H9 (cell line): ENCODE measurements at regions not wholly inside any gene's neighbourhood (a gene's known extent, or its start where the extent isn't known, plus 50 kb on each side); places are given as distances from the start of the nearest gene placed in this dataset.

Experiments
- DNase-seq: peaks from one replicate; pipeline ENCODE4 v3.0.0-alpha.2; 2017
- H2AFZ ChIP-seq: one replicate; pipeline ENCODE4 v1.6.1; 2013; ENCODE audit warnings: mild to moderate bottlenecking, low read length, control low read depth, moderate library complexity
- H2AK5ac ChIP-seq: 2 replicates; pipeline ENCODE4 v1.6.1; 2013; ENCODE audit warnings: low read length, control low read depth, mixed read lengths; ENCODE audit not compliant: insufficient read length
- H2BK120ac ChIP-seq: one replicate; pipeline ENCODE4 v1.6.1; 2013; ENCODE audit warnings: low read depth, mild to moderate bottlenecking, low read length, control low read depth, inconsistent platforms; ENCODE audit not compliant: poor library complexity, severe bottlenecking
- H2BK12ac ChIP-seq: 2 replicates; pipeline ENCODE4 v1.6.1; 2013; ENCODE audit warnings: low read length, control low read depth, mixed read lengths, low read depth; ENCODE audit not compliant: insufficient read length
- H2BK15ac ChIP-seq: 2 replicates; pipeline ENCODE4 v1.6.1; 2013; ENCODE audit warnings: low read depth, low read length, control low read depth
- H2BK20ac ChIP-seq: one replicate; pipeline ENCODE4 v1.6.1; 2013; ENCODE audit warnings: low read depth, mild to moderate bottlenecking, low read length, control low read depth, inconsistent platforms; ENCODE audit not compliant: poor library complexity, severe bottlenecking
- H2BK5ac ChIP-seq: 2 replicates; pipeline ENCODE4 v1.6.1; 2013; ENCODE audit warnings: low read length, control low read depth, mixed read lengths; ENCODE audit not compliant: insufficient read length
- H3K14ac ChIP-seq: 2 replicates; pipeline ENCODE4 v1.6.1; 2013; ENCODE audit warnings: low read length, control low read depth; ENCODE audit not compliant: insufficient read depth
- H3K18ac ChIP-seq: 2 replicates; pipeline ENCODE4 v1.6.1; 2013; ENCODE audit warnings: low read depth, mild to moderate bottlenecking, mixed read lengths, low read length, control low read depth; ENCODE audit not compliant: insufficient read length
- H3K23ac ChIP-seq: 2 replicates; pipeline ENCODE4 v1.6.1; 2013; ENCODE audit warnings: low read length, control low read depth, mixed read lengths, low read depth; ENCODE audit not compliant: insufficient read length
- H3K23me2 ChIP-seq: 2 replicates; pipeline ENCODE4 v1.6.1; 2013; ENCODE audit warnings: low read depth, mild to moderate bottlenecking, mixed read lengths, low read length, control low read depth; ENCODE audit not compliant: insufficient read length, poor library complexity, severe bottlenecking
- H3K27ac ChIP-seq: 2 replicates; pipeline ENCODE4 v1.5.1; 2013; ENCODE audit warnings: low read length, control low read depth, mixed read lengths, low read depth; ENCODE audit not compliant: insufficient read length
- H3K27me3 ChIP-seq: 2 replicates; pipeline ENCODE4 v1.6.1; 2013; ENCODE audit warnings: low read length, control low read depth, inconsistent platforms; ENCODE audit not compliant: insufficient read depth
- H3K4ac ChIP-seq: 2 replicates; pipeline ENCODE4 v1.6.1; 2013; ENCODE audit warnings: low read depth, mild to moderate bottlenecking, control low read depth, inconsistent platforms, low read length, moderate library complexity
- H3K4me1 ChIP-seq: 2 replicates; pipeline ENCODE4 v1.6.1; 2013; ENCODE audit warnings: low read length, control low read depth, inconsistent platforms; ENCODE audit not compliant: insufficient read depth
- H3K4me2 ChIP-seq: 2 replicates; pipeline ENCODE4 v1.6.1; 2013; ENCODE audit warnings: low read length, control low read depth, mixed read lengths; ENCODE audit not compliant: insufficient read length, insufficient read depth
- H3K56ac ChIP-seq: 2 replicates; pipeline ENCODE4 v1.6.1; 2013; ENCODE audit warnings: low read depth, mild to moderate bottlenecking, mixed read lengths, low read length, control low read depth; ENCODE audit not compliant: insufficient read length
- H3K79me1 ChIP-seq: 2 replicates; pipeline ENCODE4 v1.6.1; 2013; ENCODE audit warnings: low read depth, mild to moderate bottlenecking, moderate library complexity, low read length, control low read depth, inconsistent platforms; ENCODE audit not compliant: insufficient read depth, poor library complexity, severe bottlenecking
- H3K79me2 ChIP-seq: 2 replicates; pipeline ENCODE4 v1.6.1; 2013; ENCODE audit warnings: low read length, control low read depth, inconsistent platforms; ENCODE audit not compliant: insufficient read depth
- H3K9ac ChIP-seq: 2 replicates; pipeline ENCODE4 v1.6.1; 2013; ENCODE audit warnings: low read length, control low read depth, mixed read lengths; ENCODE audit not compliant: insufficient read length; ENCODE audit errors: extremely low read depth
- H3K9me3 ChIP-seq: one replicate; pipeline ENCODE4 v1.6.1; 2013; ENCODE audit warnings: low read depth, low read length, inconsistent platforms; ENCODE audit not compliant: control insufficient read depth
- H3T11ph ChIP-seq: one replicate; pipeline ENCODE4 v1.6.1; 2013; ENCODE audit warnings: mild to moderate bottlenecking, low read length, control low read depth, inconsistent platforms
- H4K20me1 ChIP-seq: one replicate; pipeline ENCODE4 v1.6.1; 2013; ENCODE audit not compliant: control insufficient read depth, insufficient read length, insufficient read depth
- H4K5ac ChIP-seq: 2 replicates; pipeline ENCODE4 v1.6.1; 2013; ENCODE audit warnings: low read depth, mild to moderate bottlenecking, mixed read lengths, low read length, control low read depth; ENCODE audit not compliant: insufficient read length
- H4K8ac ChIP-seq: replicated peaks from 2 replicates; pipeline ENCODE4 v1.6.1; 2013; ENCODE audit warnings: low read length, control low read depth, mixed read lengths, low read depth; ENCODE audit not compliant: insufficient read length
- H4K91ac ChIP-seq: 2 replicates; pipeline ENCODE4 v1.6.1; 2013; ENCODE audit warnings: low read depth, mild to moderate bottlenecking, moderate library complexity, mixed read lengths, low read length, control low read depth; ENCODE audit not compliant: insufficient read length
- H3K27ac Mint-ChIP-seq, 3 experiments: 2 replicates in 2 of 3; 3 replicates in 1 of 3; pipeline ENCODE4 v1.8.0; 2020 to 2021; ENCODE audit warnings: mixed read lengths in 3 of 3, mild to moderate bottlenecking in 1 of 3, moderate library complexity in 1 of 3
- H3K27me3 Mint-ChIP-seq: 2 replicates; pipeline ENCODE4 v1.8.0; 2021; ENCODE audit warnings: low read depth, mild to moderate bottlenecking, moderate library complexity, mixed read lengths
- H3K36me3 Mint-ChIP-seq, 3 experiments: 2 replicates in 2 of 3; 3 replicates in 1 of 3; pipeline ENCODE4 v1.8.0; 2020 to 2021; ENCODE audit warnings: low read depth in 3 of 3, mixed read lengths in 3 of 3; ENCODE audit not compliant: insufficient read depth in 1 of 3
- H3K4me1 Mint-ChIP-seq, 2 experiments: 2 replicates each; pipeline ENCODE4 v1.8.0; 2020; ENCODE audit warnings: mixed read lengths in 2 of 2
- H3K4me3 Mint-ChIP-seq, 2 experiments: 2 replicates in 1 of 2; 3 replicates in 1 of 2; pipeline ENCODE4 v1.8.0; 2020 to 2021; ENCODE audit warnings: mild to moderate bottlenecking in 2 of 2, mixed read lengths in 2 of 2, moderate library complexity in 1 of 2
- H3K9me3 Mint-ChIP-seq, 2 experiments: 2 replicates in 1 of 2; 3 replicates in 1 of 2; pipeline ENCODE4 v1.8.0; 2020; ENCODE audit warnings: mild to moderate bottlenecking in 2 of 2, mixed read lengths in 2 of 2, moderate library complexity in 1 of 2
- WGBS: extraction: QIAGEN DNeasy Blood & Tissue Kit; methylation state at CpG from one replicate; pipeline ENCODE4 v1.1.7; 2013; ENCODE audit warnings: missing lambda C conversion rate, low lambda C conversion rate, mixed read lengths; ENCODE audit not compliant: insufficient read length; ENCODE audit errors: extremely low coverage; 5-methylcytosine and 5-hydroxymethylcytosine counted together
- TF ChIP-seq, protein P1 (sequence below): fragments of 200-600 bp; sonication (generic); conservative IDR thresholded peaks from 3 replicates; pipeline ENCODE4 v1.8.0; 2021; ENCODE audit warnings: antibody characterized with exemption, mild to moderate bottlenecking

DNA sequence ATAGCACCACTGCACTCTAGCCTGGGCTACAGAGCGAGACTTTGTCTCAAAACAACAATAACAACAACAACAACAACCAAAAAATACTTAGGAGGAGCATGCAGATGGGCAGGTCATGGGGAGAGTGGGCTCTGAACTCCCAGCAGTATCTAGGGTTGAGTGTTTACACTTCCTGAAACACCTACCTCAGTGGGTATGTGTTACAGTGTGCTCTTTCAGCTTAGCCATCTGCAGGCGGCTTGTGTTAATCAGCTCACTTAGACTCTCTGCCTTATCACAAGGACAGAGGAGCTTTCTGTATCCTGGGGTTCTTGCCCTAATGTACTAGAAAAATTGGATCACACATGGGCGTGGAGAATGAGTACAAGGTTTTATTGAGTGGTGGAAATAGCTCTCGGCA is 340.2 kb downstream of the KIF20B start:
- H3K4me1 Mint-ChIP-seq = no peaks in the 10 kb centered on the region
- no peaks in the 10 kb centered on the region for H3K27me3 Mint-ChIP-seq
- H3K18ac ChIP-seq = no peak overlapping the region
- no peaks in the 10 kb centered on the region for H3K27me3 ChIP-seq
- H3K27ac ChIP-seq = no peak overlapping the region
- H3K79me2 ChIP-seq = no peaks in the 10 kb centered on the region
- no peak overlapping the region for H3K23ac ChIP-seq
- no peak overlapping the region for H2BK20ac ChIP-seq
- H3T11ph ChIP-seq = no peak overlapping the region
- no peaks in the 10 kb centered on the region for H4K20me1 ChIP-seq
- no peak overlapping the region for H2AK5ac ChIP-seq
- H3K9me3 ChIP-seq = no peaks in the 10 kb centered on the region
- no peak overlapping the region; a peak in 1 of 7 replicates for H3K27ac Mint-ChIP-seq
- H4K91ac ChIP-seq = no peak overlapping the region
- no peak overlapping the region for H2BK15ac ChIP-seq
- no peak overlapping the region for H3K9ac ChIP-seq
- H3K9me3 Mint-ChIP-seq = no peaks in the 10 kb centered on the region
- H2BK12ac ChIP-seq = no peak overlapping the region
- no peak overlapping the region for H2BK5ac ChIP-seq
- no peak for DNase-seq
- no CpG with 5 or more reads among the region's 4 CpGs for WGBS
- H3K23me2 ChIP-seq = no peaks in the 10 kb centered on the region
- no peak overlapping the region for H3K14ac ChIP-seq
- no peak overlapping the region for H3K4me2 ChIP-seq
- no peak overlapping the region for H4K5ac ChIP-seq
- no peak overlapping the region for H2AFZ ChIP-seq
- H4K8ac ChIP-seq = no peak overlapping the region
- no peak overlapping the region for H2BK120ac ChIP-seq
- TF ChIP-seq, protein P1, sequence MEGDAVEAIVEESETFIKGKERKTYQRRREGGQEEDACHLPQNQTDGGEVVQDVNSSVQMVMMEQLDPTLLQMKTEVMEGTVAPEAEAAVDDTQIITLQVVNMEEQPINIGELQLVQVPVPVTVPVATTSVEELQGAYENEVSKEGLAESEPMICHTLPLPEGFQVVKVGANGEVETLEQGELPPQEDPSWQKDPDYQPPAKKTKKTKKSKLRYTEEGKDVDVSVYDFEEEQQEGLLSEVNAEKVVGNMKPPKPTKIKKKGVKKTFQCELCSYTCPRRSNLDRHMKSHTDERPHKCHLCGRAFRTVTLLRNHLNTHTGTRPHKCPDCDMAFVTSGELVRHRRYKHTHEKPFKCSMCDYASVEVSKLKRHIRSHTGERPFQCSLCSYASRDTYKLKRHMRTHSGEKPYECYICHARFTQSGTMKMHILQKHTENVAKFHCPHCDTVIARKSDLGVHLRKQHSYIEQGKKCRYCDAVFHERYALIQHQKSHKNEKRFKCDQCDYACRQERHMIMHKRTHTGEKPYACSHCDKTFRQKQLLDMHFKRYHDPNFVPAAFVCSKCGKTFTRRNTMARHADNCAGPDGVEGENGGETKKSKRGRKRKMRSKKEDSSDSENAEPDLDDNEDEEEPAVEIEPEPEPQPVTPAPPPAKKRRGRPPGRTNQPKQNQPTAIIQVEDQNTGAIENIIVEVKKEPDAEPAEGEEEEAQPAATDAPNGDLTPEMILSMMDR = no peak
- H3K4ac ChIP-seq = no peak overlapping the region
- H3K56ac ChIP-seq = no peak overlapping the region
- no peak overlapping the region for H3K4me3 Mint-ChIP-seq
- H3K4me1 ChIP-seq = no peaks in the 10 kb centered on the region
- H3K36me3 Mint-ChIP-seq = no peaks in the 10 kb centered on the region; a peak in 1 of 7 replicates
- no peaks in the 10 kb centered on the region for H3K79me1 ChIP-seq
